Breast epithelium (tissue), 3 donors: ENCODE measurements at regions not wholly inside any gene's neighbourhood (a gene's known extent, or its start where the extent isn't known, plus 50 kb on each side); places are given as distances from the start of the nearest gene placed in this dataset.

Experiments used
- POLR2A ChIP-seq: fragments of 450-650 bp; IDR thresholded peaks from one replicate; pipeline ENCODE4 v1.6.1; 2016; ENCODE audit warnings: antibody characterized with exemption, mild to moderate bottlenecking, moderate library complexity
- TF ChIP-seq, protein P1 (sequence below), 3 donors: fragments of 450-650 bp; IDR thresholded peaks; one replicate each; pipeline ENCODE4 v1.5.1; 2016 to 2017; ENCODE audit warnings: antibody characterized with exemption in 3 of 3, mild to moderate bottlenecking in 3 of 3, moderate library complexity in 3 of 3

GRCh38 chrX:124275182-124275894 is 57.1 kb upstream of the TEX13D start:
- TF ChIP-seq POLR2A: no peak
- TF ChIP-seq, protein P1, sequence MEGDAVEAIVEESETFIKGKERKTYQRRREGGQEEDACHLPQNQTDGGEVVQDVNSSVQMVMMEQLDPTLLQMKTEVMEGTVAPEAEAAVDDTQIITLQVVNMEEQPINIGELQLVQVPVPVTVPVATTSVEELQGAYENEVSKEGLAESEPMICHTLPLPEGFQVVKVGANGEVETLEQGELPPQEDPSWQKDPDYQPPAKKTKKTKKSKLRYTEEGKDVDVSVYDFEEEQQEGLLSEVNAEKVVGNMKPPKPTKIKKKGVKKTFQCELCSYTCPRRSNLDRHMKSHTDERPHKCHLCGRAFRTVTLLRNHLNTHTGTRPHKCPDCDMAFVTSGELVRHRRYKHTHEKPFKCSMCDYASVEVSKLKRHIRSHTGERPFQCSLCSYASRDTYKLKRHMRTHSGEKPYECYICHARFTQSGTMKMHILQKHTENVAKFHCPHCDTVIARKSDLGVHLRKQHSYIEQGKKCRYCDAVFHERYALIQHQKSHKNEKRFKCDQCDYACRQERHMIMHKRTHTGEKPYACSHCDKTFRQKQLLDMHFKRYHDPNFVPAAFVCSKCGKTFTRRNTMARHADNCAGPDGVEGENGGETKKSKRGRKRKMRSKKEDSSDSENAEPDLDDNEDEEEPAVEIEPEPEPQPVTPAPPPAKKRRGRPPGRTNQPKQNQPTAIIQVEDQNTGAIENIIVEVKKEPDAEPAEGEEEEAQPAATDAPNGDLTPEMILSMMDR (IDR thresholded peaks at IDR 0.05): no peak
